ENCODE measurements at regions not wholly inside any gene's neighbourhood (a gene's known extent, or its start where the extent isn't known, plus 50 kb on each side); places are given as distances from the start of the nearest gene placed in this dataset.

- ChIA-PET POLR2A (no interaction called here), RAD21 (ENCODE audit: low non-redundant PET in 1 of 2, low total read pairs in 2 of 2, uncharacterized antibody in 2 of 2, unreplicated experiment in 2 of 2) (no interaction called here), CTCF (no interaction called here)
- Histone ChIP-seq H4K20me1 (ENCODE audit: insufficient read depth) (no peaks in the 10 kb centered on the region), H3K9me3 (ENCODE audit: control insufficient read depth in 1 of 2, insufficient read depth in 1 of 2, low read depth in 1 of 2, low read length in 2 of 2) (no peaks in the 10 kb centered on the region), H3K4me2 (ENCODE audit: low read length) (no peak overlapping the region), H3K36me3 (ENCODE audit: control insufficient read depth in 1 of 2, insufficient read depth in 2 of 2, low read length in 2 of 2) (no peaks in the 10 kb centered on the region), H3K79me2 (ENCODE audit: insufficient read depth, low read length) (no peaks in the 10 kb centered on the region), H3K4me1 (ENCODE audit: control insufficient read depth in 1 of 2, insufficient read depth in 2 of 2, low read length in 2 of 2) (no peaks in the 10 kb centered on the region), H3K4me3 (replicated peaks in 1 of 2; ENCODE audit: low read depth in 1 of 2, low read length in 2 of 2) (no peak overlapping the region), H3K9me2 (ENCODE audit: insufficient read depth) (no peaks in the 10 kb centered on the region), H3K9ac (ENCODE audit: low read length) (no peak overlapping the region), H3K27ac (ENCODE audit: low read depth, low read length) (no peak overlapping the region), H3K27me3 (ENCODE audit: insufficient read depth, low read length) (no peaks in the 10 kb centered on the region), H2AFZ (ENCODE audit: low read depth, low read length, poor library complexity, severe bottlenecking) (no peak overlapping the region)
- ATAC-seq, result no peak
- BruUV-seq (replicated peaks), result no TSS peak
- intact Hi-C loops (cut with micrococcal nuclease), result no loop called here
- DNase-seq (ENCODE audit: low read depth, low spot score), result no peak
- no peak for TF ChIP-seq POLR2AphosphoS5 (IDR thresholded peaks at IDR 0.05; ENCODE audit: low read depth, low read length)
- no peak for TF ChIP-seq FOSL1 (IDR thresholded peaks at IDR 0.05; ENCODE audit: low read depth)
- TF ChIP-seq CEBPB (IDR thresholded peaks at IDR 0.05; ENCODE audit: low read depth), result no peak
- no peak for TF ChIP-seq SRF (IDR thresholded peaks at IDR 0.05; ENCODE audit: low read depth)
- TF ChIP-seq ELF1 (IDR thresholded peaks at IDR 0.05; ENCODE audit: borderline replicate concordance, low read depth), result no peak
- TF ChIP-seq REST (IDR thresholded peaks at IDR 0.05; ENCODE audit: low read depth), result no peak
- TF ChIP-seq EZH2phosphoT487 (IDR thresholded peaks at IDR 0.05; ENCODE audit: borderline replicate concordance), result no peak
- TF ChIP-seq YY1 (IDR thresholded peaks at IDR 0.05; ENCODE audit: extremely low read depth, insufficient replicate concordance, low read depth, low read length), result no peak
- no peak for TF ChIP-seq ZNF274 (IDR thresholded peaks at IDR 0.05; ENCODE audit: low read depth, low read length)
- no peak for TF ChIP-seq ATF3 (IDR thresholded peaks at IDR 0.05)
- no peak for TF ChIP-seq MAX (IDR thresholded peaks at IDR 0.05)
- no peak for TF ChIP-seq RAD21 (IDR thresholded peaks at IDR 0.05; ENCODE audit: low read depth)
- no peak for TF ChIP-seq TCF7L2 (IDR thresholded peaks at IDR 0.05; ENCODE audit: borderline replicate concordance, extremely low read depth, insufficient read depth, insufficient read length)
- TF ChIP-seq CTCF (IDR thresholded peaks at IDR 0.05 in 2 of 3, conservative IDR thresholded peaks at IDR 0.05 in 1 of 3; ENCODE audit: borderline replicate concordance in 1 of 3, insufficient read depth in 1 of 3, low read depth in 2 of 3, low read length in 2 of 3), result no peak
These were observed 116.6 kb downstream of the RAB18 start for GRCh38 chr10:27620430-27621397.
